Stomach smooth muscle (tissue), 2 donors: ENCODE measurements at regions not wholly inside any gene's neighbourhood (a gene's known extent, or its start where the extent isn't known, plus 50 kb on each side); places are given as distances from the start of the nearest gene placed in this dataset.
"Not testable (repeated sequence)": the region's sequence is repeated elsewhere in the genome, so short reads cannot be mapped to it uniquely, and the experiment has no call there.

ENCODE experiments used
- H3K27ac ChIP-seq: one replicate; pipeline ENCODE4 v1.7.0; 2013; ENCODE audit warnings: mild to moderate bottlenecking, low read length, inconsistent platforms
- H3K27me3 ChIP-seq, 2 donors: one replicate each; pipeline ENCODE4 v1.7.0; 2013; ENCODE audit warnings: low read length in 2 of 2; ENCODE audit not compliant: insufficient read depth in 2 of 2, control insufficient read depth in 1 of 2
- H3K36me3 ChIP-seq, 2 donors: one replicate each; pipeline ENCODE4 v1.7.0; 2013; ENCODE audit warnings: low read length in 2 of 2; ENCODE audit not compliant: control insufficient read depth in 2 of 2, insufficient read depth in 2 of 2
- H3K4me1 ChIP-seq: one replicate; pipeline ENCODE4 v1.7.0; 2013; ENCODE audit warnings: low read length; ENCODE audit not compliant: control insufficient read depth, insufficient read depth
- H3K4me3 ChIP-seq, 2 donors: one replicate each; pipeline ENCODE4 v1.7.0; 2013; ENCODE audit warnings: low read length in 2 of 2
- H3K9ac ChIP-seq, 2 donors: one replicate each; pipeline ENCODE4 v1.7.0; 2013; ENCODE audit warnings: low read length in 2 of 2, mild to moderate bottlenecking in 1 of 2
- H3K9me3 ChIP-seq, 2 donors: one replicate each; pipeline ENCODE4 v1.7.0; 2013; ENCODE audit warnings: low read length in 2 of 2; ENCODE audit not compliant: control insufficient read depth in 2 of 2
- donor health status: healthy.
- donor health status: Pancreatic carcinoma.

DNA sequence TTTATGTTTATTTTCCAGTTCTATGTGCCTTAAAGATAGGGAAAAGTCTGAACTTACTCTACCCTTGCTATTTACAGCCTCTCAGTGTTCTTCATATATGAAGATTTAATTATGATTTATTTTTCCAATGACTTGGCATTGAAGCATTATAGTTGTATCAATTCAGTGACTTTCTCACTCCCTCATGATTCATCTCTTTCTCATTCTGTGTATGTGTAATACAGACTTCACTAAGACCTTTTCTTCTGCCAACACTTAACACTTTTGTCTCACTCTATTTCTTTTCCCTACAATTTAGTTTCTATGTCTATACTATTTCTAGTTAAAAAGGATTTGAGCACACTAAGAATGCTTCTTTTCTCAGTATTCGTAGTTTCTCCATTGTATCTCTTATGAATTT is 1470.3 kb upstream of the ACVR2A start:
- no peak overlapping the region for H3K4me3 ChIP-seq
- H3K4me1 ChIP-seq = no peaks in the 10 kb centered on the region
- no peak overlapping the region for H3K9ac ChIP-seq
- no peak overlapping the region for H3K27ac ChIP-seq
- H3K9me3 ChIP-seq = no peaks in the 10 kb centered on the region
- no peaks in the 10 kb centered on the region for H3K36me3 ChIP-seq
- no peaks in the 10 kb centered on the region for H3K27me3 ChIP-seq

- H3K36me3 ChIP-seq, H3K4me3 ChIP-seq, H3K9ac ChIP-seq, H3K27ac ChIP-seq, H3K27me3 ChIP-seq, H3K4me1 ChIP-seq, H3K9me3 ChIP-seq: not testable (repeated sequence)
Measured at GRCh38 chr2:146371364-146371763, 1473.5 kb upstream of the ACVR2A start.

- H3K36me3 ChIP-seq = no peaks in the 10 kb centered on the region
- no peak overlapping the region for H3K9ac ChIP-seq
- no peaks in the 10 kb centered on the region for H3K4me1 ChIP-seq
- H3K4me3 ChIP-seq = no peak overlapping the region
- no peak overlapping the region for H3K27ac ChIP-seq
- H3K27me3 ChIP-seq = no peaks in the 10 kb centered on the region
- H3K9me3 ChIP-seq = no peaks in the 10 kb centered on the region
Measured at GRCh38 chr2:146370826-146371225, 1474.0 kb upstream of the ACVR2A start.

- Histone ChIP-seq H3K9ac (no peak overlapping the region), H3K4me3 (no peak overlapping the region), H3K27ac (no peak overlapping the region), H3K9me3 (no peaks in the 10 kb centered on the region), H3K36me3 (no peaks in the 10 kb centered on the region), H3K27me3 (no peaks in the 10 kb centered on the region), H3K4me1 (no peaks in the 10 kb centered on the region)
Measured at GRCh38 chr2:146366276-146366675, 1478.6 kb upstream of the ACVR2A start.

GRCh38 chr2:146365041-146365440 is 1479.8 kb upstream of the ACVR2A start:
- H3K27me3 ChIP-seq = no peaks in the 10 kb centered on the region
- no peak overlapping the region for H3K9ac ChIP-seq
- H3K36me3 ChIP-seq = no peaks in the 10 kb centered on the region
- no peak overlapping the region for H3K4me3 ChIP-seq
- no peaks in the 10 kb centered on the region for H3K4me1 ChIP-seq
- no peaks in the 10 kb centered on the region for H3K9me3 ChIP-seq
- H3K27ac ChIP-seq = no peak overlapping the region

GRCh38 chr2:146363731-146364130 is 1481.1 kb upstream of the ACVR2A start:
- no peaks in the 10 kb centered on the region for H3K9me3 ChIP-seq
- no peak overlapping the region for H3K9ac ChIP-seq
- no peaks in the 10 kb centered on the region for H3K4me1 ChIP-seq
- H3K27me3 ChIP-seq = no peaks in the 10 kb centered on the region
- no peaks in the 10 kb centered on the region for H3K36me3 ChIP-seq
- H3K27ac ChIP-seq = no peak overlapping the region
- no peak overlapping the region for H3K4me3 ChIP-seq

DNA sequence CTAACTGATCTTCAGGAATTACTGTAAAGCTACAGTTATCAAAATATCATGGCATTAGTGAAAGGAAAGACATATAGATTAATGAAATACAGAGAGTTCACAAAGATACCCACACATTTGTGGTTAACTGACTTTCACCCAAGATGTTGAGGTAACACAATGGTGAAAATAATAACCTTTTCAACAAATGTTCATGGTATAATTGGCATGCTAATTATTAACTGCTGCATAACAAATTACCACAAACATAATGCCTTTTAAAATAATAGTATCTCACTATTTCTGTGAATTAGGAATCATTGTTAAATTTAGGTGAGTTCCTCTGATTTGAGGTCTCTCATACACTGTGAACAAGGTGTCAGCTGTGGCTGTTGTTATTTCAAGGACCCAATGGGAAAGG is 1493.1 kb upstream of the ACVR2A start:
- no peaks in the 10 kb centered on the region for H3K9me3 ChIP-seq
- H3K27ac ChIP-seq = no peak overlapping the region
- no peaks in the 10 kb centered on the region for H3K36me3 ChIP-seq
- no peak overlapping the region for H3K9ac ChIP-seq
- H3K4me3 ChIP-seq = no peak overlapping the region
- no peaks in the 10 kb centered on the region for H3K4me1 ChIP-seq
- H3K27me3 ChIP-seq = no peaks in the 10 kb centered on the region

- no peaks in the 10 kb centered on the region for H3K9me3 ChIP-seq
- H3K4me1 ChIP-seq = no peaks in the 10 kb centered on the region
- H3K27me3 ChIP-seq = no peaks in the 10 kb centered on the region
- H3K36me3 ChIP-seq = no peaks in the 10 kb centered on the region
- H3K4me3 ChIP-seq = no peak overlapping the region
- H3K27ac ChIP-seq = no peak overlapping the region
- H3K9ac ChIP-seq = no peak overlapping the region
Measured at GRCh38 chr2:146349334-146349733, 1495.5 kb upstream of the ACVR2A start.

- H3K4me3 ChIP-seq = no peak overlapping the region
- no peaks in the 10 kb centered on the region for H3K9me3 ChIP-seq
- H3K36me3 ChIP-seq = no peaks in the 10 kb centered on the region
Measured at GRCh38 chr2:146324951-146325350, 1519.9 kb upstream of the ACVR2A start.

GRCh38 chr2:146323564-146323963 is 1521.3 kb upstream of the ACVR2A start:
- Histone ChIP-seq H3K27me3 (no peaks in the 10 kb centered on the region), H3K9ac (no peak overlapping the region), H3K9me3 (no peaks in the 10 kb centered on the region), H3K4me1 (no peaks in the 10 kb centered on the region), H3K36me3 (no peaks in the 10 kb centered on the region), H3K27ac (no peak overlapping the region), H3K4me3 (no peak overlapping the region)

More at GRCh38 chr2:146324951-146325350, 1519.9 kb upstream of the ACVR2A start:
- no peaks in the 10 kb centered on the region for H3K27me3 ChIP-seq
- no peak overlapping the region for H3K27ac ChIP-seq
- no peak overlapping the region for H3K9ac ChIP-seq
- no peaks in the 10 kb centered on the region for H3K4me1 ChIP-seq

- H3K27me3 ChIP-seq = no peaks in the 10 kb centered on the region
- no peaks in the 10 kb centered on the region for H3K36me3 ChIP-seq
- no peak overlapping the region for H3K27ac ChIP-seq
- H3K4me1 ChIP-seq = no peaks in the 10 kb centered on the region
- no peak overlapping the region for H3K9ac ChIP-seq
- no peak overlapping the region for H3K4me3 ChIP-seq
- H3K9me3 ChIP-seq = no peaks in the 10 kb centered on the region
Measured at GRCh38 chr2:146321175-146321574, 1523.7 kb upstream of the ACVR2A start.

DNA sequence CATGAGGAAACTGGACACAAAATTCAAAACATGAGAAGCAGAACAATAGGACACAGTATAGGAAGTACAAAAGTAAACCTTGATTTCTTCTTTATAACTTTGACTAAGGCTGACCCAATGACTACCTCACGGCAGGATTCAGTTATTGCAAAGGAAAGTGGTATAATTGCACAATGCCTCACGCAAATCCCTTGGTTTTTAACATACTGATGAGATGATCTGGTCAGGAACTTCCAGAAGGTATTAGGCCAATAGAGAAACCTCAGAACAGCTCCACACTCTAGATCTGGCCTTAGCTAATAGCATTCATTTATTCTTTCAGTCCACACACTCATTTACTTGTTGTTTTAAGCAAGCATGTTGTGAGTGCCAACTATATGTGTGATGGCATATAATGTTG is 1526.9 kb upstream of the ACVR2A start:
- H3K27ac ChIP-seq = no peak overlapping the region
- H3K4me1 ChIP-seq = no peaks in the 10 kb centered on the region
- no peaks in the 10 kb centered on the region for H3K9me3 ChIP-seq

More for the DNA sequence above, 1526.9 kb upstream of the ACVR2A start:
- no peaks in the 10 kb centered on the region for H3K36me3 ChIP-seq
- H3K27me3 ChIP-seq = no peaks in the 10 kb centered on the region
- H3K9ac ChIP-seq = no peak overlapping the region
- no peak overlapping the region for H3K4me3 ChIP-seq
